Renal cortical epithelial cell (primary cell): ENCODE measurements at regions not wholly inside any gene's neighbourhood (a gene's known extent, or its start where the extent isn't known, plus 50 kb on each side); places are given as distances from the start of the nearest gene placed in this dataset.

Experiments
- DNase-seq: peaks from one replicate; pipeline ENCODE4 v3.0.0-alpha.2; 2011; ENCODE audit warnings: low read depth

DNA sequence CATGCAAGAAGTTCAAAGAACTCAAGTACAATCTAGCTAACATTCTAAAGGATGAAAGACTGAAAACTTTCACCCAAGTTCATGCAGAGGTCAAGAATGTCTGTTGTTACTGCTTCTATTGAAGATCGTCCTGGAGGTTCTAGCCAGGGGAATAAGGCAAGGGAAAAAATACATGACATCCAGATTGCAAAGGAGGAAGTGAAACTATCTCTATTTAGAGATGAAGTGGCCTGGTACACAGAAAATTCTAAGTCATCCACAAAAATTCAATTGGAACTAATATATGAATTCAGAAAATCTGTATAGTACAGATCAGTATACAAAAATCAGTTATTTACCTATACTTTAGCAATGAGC is 693.0 kb downstream of the NR2F2 start:
- peak; percentile 4 for DNase-seq

- DNase-seq: no peak
Measured at GRCh38 chr15:97026781-97027180, 696.3 kb downstream of the NR2F2 start.

DNA sequence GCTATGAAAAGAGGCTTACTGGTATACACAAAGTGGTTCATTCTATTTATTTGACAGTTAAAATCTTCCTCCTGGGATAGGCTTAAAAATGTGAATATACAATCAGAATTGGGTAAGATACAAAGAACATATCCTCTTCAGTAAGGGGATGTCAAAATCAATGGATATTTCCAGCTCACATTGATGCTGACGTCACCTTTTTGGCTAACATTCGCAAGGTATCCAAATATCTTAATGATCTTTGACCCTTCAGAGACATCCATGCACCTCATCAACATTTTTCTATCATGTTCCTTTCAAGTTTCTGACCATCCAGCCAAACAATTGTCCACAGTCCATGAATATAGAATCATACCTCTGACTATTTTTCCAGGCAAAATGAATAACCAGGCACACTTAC is 697.3 kb downstream of the NR2F2 start:
- no peak for DNase-seq

DNA sequence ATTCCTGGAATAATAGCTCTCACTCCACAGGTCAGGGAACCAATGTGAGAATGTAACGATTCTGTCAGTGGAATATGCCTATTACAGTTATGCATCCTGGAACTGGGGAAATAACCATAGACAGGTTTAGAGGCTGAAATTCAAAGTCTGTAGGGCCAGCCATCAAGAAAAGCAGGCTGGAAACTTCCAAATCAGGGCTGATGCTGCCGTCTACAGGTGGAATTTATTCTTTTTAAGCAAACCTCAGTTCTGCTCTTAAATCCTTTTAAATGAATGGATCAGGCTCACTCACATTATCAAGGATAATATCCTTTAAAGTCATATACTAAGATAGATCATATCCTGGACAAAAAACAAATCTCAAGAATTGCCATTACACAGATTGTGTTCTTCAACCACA is 699.8 kb downstream of the NR2F2 start:
- no peak for DNase-seq

DNA sequence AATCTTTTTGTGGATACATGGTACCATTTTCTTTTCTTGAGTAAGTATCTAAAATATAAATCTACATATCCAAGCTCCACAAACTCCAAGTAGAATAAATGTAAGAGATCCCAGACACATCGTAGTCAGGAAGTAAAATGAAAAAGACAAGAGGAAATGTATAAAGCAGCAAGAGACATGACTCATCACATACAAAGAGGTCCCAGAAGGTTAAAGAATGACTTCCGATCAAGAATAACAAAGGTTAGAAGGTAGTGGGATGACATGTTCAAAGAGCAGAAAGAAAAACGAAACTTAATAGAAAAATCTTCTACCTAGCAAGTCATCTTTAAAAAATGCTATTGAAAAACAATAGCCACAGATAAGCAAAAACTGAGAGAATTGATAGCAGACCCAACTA is 705.8 kb downstream of the NR2F2 start:
- DNase-seq: peak; percentile 3

GRCh38 chr15:97037080-97037479 is 706.6 kb downstream of the NR2F2 start:
- DNase-seq: peak; percentile 6

DNA sequence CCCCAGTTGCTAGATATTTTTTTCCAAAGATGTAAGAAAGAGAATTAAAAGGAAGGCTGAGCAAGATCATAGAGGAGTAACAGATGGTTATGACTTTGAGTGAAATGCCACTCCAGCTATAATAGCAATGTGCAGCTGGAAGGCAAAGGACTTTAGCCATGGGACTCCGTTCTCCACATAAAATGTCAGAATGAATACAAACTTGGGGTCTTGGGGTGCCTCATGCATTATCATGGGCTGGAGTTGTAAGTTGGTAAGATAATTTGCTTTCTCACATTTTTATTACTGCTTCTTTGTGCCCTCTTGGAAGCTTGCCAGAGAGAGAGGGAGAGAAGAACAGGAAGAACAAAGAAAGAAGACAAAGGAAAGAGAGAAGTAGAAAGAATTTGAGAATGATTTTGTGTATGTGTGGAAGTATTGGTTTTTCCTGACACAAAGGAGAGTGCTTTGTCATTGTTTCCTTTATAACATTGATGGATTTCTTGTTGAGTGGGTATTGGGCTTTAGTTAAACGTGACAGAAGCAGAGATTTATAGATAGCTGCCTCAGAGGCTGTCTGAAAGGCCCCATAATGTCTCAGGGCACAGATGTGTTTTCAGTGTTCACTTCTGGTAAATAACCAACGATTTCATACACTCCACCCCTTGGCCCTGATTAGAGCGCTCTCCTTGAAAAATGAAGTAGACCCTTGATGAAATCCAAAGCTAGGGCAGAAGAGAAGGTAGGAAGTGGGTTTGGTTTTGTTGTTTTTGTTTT is 715.3 kb downstream of the NR2F2 start:
- no peak for DNase-seq

GRCh38 chr15:97052513-97052912 is 722.0 kb downstream of the NR2F2 start:
- no peak for DNase-seq

DNA sequence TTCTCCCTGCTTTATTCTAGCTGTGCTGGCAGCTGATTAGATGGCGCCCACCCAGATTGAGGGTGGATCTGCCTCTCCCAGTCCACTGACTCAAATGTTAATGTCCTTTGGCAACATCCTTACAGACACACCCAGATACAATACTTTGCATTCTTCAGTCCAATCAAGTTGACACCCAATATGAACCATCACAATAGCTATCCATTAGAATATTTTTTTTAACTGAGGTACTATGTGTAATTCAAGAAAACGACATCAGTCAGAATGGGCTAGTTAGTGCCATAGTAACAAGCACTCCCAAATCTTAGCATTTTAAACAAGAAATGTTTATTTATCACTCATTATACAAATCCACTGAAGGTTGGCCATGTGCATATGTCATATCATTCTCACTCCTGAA is 723.1 kb downstream of the NR2F2 start:
- DNase-seq: no peak

GRCh38 chr15:97057503-97057902 is 727.0 kb downstream of the NR2F2 start:
- no peak for DNase-seq

DNA sequence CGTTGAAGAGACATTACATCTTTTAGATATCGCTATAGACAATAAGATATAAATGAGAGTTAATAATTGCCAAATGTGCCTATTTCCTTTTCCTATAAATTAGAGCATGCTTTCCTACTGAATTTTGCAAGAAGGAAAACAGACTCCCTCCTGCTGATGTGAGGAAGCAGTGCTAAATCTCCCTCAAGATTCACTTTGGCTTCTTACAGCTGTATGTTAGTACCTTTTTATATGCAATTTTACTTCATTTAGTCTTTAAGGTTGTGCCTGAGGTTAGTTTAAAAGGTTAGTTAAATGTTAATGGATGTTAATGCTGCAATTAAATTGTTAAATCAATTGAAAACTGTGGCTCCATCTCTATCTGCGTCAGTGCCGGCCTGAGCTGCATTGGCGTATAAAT is 728.8 kb downstream of the NR2F2 start:
- DNase-seq: no peak

DNA sequence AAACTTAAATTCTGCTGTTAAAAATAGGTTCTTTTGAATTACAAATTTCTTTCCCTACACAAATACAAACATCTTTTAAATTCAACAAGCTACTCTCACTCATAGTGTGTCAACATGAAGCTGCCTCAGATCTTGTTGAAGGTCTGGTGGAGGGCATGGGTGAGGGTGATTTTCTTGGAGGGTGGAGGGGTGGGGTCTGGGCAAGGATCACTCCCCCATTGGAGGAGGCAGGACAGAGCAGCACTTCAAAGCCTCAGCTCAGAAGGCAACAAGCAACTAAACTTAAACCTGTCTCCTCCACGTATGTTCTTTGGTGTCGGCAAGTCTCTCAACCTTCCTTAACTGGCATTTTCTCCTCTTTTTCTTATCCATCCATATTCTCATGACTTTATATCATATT is 730.9 kb downstream of the NR2F2 start:
- DNase-seq: no peak

- DNase-seq: no peak
Measured at GRCh38 chr15:97071668-97072067, 741.2 kb downstream of the NR2F2 start.

GRCh38 chr15:97072545-97072944 is 742.0 kb downstream of the NR2F2 start:
- no peak for DNase-seq

- no peak for DNase-seq
Measured at GRCh38 chr15:97076011-97076410, 745.5 kb downstream of the NR2F2 start.

GRCh38 chr15:97077975-97078374 is 747.5 kb downstream of the NR2F2 start:
- DNase-seq: no peak

- DNase-seq: no peak
Measured at GRCh38 chr15:97078591-97078990, 748.1 kb downstream of the NR2F2 start.

- peak; percentile 31 for DNase-seq
Measured at GRCh38 chr15:97081666-97082226, 751.2 kb downstream of the NR2F2 start.

DNA sequence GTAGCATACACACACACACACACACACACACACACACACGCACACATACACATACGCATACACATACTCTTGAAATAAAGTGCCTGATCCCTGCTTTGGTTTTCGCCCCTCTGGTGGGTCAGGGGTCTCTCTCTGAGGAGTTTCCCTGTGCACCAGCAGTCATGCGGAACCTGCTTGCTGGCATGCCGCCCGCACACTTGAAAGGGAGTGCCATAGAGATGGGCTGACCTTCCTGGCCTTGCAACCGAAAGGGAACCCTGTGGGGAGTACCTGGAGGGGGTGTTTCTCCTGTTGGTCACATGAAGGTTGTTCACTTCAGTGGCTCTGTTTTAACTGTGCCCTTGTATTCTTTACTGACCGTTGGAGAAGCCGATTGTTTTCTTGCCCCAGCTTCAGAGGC is 752.3 kb downstream of the NR2F2 start:
- DNase-seq: no peak

DNA sequence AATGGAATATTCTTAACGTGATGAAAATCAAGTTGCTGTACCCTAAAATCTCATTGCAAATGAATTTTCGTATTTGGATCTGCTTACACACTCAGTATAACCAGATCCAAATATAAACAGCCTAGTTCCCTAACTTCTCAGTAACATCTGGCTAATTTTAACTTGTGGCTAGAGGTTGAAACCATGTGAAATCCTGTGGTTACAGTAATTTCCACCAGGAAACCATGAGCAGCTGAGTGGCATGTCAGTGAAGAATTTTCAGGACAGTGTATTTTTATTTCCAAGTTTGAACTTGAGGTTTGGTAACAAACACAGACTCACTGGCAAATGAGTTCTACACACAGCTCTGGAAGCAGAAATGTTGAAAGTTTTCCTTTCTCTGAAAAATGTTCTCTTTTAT is 754.1 kb downstream of the NR2F2 start:
- DNase-seq: peak; percentile 29

DNA sequence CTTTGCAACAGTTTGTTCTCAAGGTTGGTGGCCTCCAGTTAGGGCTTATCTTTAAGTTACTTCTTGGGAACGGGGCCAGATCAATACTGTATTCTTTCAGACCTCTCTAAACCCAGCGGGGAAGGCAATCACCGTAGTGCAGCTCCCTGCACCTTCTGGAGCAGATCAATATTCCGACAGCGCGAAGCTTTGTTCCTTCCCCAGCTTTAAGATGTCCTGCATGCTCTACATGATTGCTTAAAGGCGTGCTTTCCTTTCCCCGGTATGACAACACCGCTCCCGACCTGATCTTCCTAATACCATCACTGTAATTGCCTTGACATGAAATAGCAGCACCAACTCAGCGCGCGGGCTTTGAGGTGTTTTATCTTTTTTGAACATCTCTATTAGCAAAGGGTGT is 755.2 kb downstream of the NR2F2 start:
- no peak for DNase-seq

GRCh38 chr15:97087006-97087741 is 756.7 kb downstream of the NR2F2 start:
- DNase-seq: no peak

DNA sequence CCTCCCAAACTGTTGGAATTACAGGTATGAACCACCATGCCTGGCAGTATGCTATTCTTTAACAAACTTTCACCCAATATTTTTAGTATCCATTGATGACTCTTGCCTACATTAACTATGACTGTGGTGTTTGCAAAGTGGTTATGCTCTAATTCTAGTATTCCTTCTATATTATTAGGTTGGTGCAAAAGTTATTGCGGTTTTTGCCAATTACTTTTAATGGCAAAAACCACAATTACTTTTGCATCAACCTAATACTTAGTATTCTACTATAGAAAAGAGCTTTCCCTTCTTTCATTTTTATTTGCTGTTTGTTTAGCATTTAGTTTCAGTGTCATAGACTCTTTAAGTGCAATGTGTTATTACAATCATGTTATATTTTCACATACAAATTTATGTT is 760.6 kb downstream of the NR2F2 start:
- no peak for DNase-seq
